ENCODE measurements at regions not wholly inside any gene's neighbourhood (a gene's known extent, or its start where the extent isn't known, plus 50 kb on each side); places are given as distances from the start of the nearest gene placed in this dataset.

DNA sequence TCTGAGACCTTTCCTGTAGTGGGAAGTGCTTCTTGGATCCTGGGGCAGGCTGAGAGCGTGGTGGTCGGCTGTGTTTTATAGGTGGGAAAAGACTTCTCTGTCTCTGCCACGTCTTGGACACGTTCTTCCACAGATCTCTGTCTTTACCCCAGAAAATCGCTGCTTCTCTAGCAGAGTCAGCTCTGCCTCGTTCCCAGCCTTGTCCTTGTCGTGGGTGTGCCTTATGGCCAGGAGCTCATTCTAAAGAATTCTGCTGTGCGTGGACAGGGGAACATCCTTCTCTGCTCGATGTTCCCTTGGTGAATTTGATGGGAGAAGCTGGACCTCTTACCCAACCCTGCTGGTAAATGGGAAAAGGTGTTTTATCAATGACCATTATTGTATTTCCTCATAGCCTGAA is 433.1 kb upstream of the C2CD4B start:
- H3K4me3 Mint-ChIP-seq = no peak overlapping the region
- ATAC-seq (ENCODE audit: low read depth) (no peak), DNase-seq (no peak)
- no peaks in the 10 kb centered on the region for H3K4me1 Mint-ChIP-seq
- POLR2A ChIA-PET = no interaction called here
- no peaks in the 10 kb centered on the region for H3K9me3 Mint-ChIP-seq
- H3K27me3 Mint-ChIP-seq = peaks cover 12% of the 10 kb centered on the region
- no peak overlapping the region for H3K27ac Mint-ChIP-seq
- no peaks in the 10 kb centered on the region for H3K36me3 Mint-ChIP-seq

DNA sequence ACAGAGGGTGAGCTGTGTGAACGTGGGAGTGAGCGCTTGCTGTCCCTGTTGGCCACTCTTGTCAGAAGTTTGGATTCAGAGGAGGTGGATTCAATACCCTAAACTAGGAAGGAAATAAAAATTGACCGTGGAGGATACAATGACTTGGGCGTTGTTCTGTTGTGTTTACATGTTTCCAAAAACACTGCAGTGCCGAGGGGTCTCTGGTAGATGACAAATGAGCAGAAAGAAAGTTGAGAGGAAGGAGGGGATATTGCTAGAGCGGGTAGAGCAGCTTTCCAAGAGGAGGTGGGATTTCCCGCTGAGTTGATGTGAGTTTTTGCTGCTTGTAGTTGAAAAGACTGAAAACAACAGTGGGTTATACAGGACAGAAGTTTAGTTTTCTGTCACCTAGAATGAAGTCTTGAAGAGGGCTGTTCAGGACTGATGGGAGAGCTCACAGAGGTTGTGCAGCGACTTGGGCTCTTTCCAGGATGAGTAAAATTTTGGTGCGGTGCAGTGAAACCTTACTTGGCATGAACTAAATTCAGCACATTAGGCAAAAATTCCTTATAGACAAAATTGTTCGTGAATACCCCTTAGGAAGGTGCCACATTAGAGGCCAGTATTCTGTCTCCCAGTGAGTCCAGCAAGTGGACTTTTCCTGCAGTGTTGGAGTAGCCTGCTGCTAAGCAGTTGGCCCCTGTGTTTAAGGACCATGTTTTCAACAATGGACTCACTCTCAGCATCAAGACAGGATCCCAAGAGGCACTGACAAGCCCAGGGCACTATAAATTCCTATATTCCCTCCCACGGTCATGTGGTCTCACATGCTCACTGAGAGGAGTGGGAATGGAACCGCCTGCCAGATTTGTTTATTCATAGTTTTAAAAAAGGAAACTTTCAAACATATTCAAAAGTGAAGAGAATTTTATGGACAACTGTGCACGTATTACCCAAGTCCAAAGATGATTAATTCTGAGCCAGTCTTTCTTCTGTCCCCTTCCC is 435.0 kb upstream of the C2CD4B start:
- Mint-ChIP-seq H3K4me1 (no peaks in the 10 kb centered on the region), H3K4me3 (no peak overlapping the region), H3K27ac (no peak overlapping the region), H3K9me3 (no peaks in the 10 kb centered on the region), H3K27me3 (peaks cover 12% of the 10 kb centered on the region), H3K36me3 (no peaks in the 10 kb centered on the region)
- ATAC-seq (ENCODE audit: low read depth) (no peak), DNase-seq (no peak)
- POLR2A ChIA-PET = no interaction called here

DNA sequence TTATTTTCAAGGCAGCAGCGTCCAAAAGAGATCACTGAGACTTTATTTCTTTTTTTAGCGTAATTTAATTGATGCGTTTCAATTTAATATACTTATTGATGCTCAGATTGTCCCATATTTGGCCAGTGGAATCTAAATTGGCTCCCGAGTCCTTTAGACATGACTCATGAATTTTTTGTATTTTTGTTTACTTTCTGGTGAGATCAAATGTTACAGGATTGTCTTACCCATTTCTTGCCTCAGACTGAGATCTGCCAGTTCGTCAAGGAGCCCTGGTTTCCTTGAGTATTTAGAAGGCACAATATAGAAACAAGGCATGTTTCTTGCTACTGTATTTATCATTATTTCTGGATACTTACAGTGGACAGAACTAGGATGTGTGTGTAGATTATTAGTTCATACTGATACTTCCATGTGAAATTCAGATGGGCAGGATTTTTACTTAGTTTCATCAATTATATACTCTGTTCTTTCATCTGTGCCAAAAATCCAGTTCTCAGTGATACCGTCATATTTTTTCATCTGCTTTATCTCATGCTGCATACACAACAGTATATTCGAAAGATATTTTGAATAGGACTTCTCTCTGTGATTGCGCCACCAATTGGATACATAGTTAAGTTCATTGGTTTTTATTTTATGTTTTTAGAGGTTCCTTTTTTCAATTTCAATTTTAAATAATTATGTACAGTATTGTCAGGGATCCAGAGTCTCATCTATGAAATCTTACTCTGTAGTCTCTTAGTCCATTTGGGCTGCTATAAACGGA is 436.9 kb upstream of the C2CD4B start:
- no peak overlapping the region for H3K4me3 Mint-ChIP-seq
- no peaks in the 10 kb centered on the region for H3K4me1 Mint-ChIP-seq
- H3K27ac Mint-ChIP-seq = no peak overlapping the region
- no peaks in the 10 kb centered on the region for H3K9me3 Mint-ChIP-seq
- POLR2A ChIA-PET = no interaction called here
- DNase-seq (no peak), ATAC-seq (ENCODE audit: low read depth) (no peak)
- no peaks in the 10 kb centered on the region for H3K36me3 Mint-ChIP-seq
- H3K27me3 Mint-ChIP-seq = peaks cover 8% of the 10 kb centered on the region

DNA sequence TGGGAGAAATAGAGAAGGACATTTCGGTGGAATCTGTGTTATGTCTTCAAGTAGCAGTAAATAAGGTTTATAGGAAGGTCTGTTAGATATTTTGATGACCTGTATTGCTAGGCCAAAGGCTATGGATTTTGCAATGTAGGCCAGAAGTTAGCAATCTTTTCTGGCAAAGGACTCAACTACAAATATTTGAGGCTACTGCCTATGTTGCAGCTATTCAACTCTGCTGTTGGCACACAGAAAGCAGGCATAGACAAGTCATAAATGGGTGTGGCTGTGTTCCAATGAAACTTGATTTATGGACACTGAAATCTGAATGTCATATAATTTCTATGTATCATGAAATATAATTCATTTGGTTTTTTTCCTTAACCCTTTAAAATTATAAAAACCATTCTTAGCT is 438.7 kb upstream of the C2CD4B start:
- DNase-seq (no peak), ATAC-seq (ENCODE audit: low read depth) (no peak)
- Mint-ChIP-seq H3K27ac (no peak overlapping the region), H3K4me3 (no peak overlapping the region), H3K36me3 (no peaks in the 10 kb centered on the region), H3K9me3 (no peaks in the 10 kb centered on the region), H3K27me3 (peaks cover 12% of the 10 kb centered on the region), H3K4me1 (no peaks in the 10 kb centered on the region)
- POLR2A ChIA-PET = no interaction called here

DNA sequence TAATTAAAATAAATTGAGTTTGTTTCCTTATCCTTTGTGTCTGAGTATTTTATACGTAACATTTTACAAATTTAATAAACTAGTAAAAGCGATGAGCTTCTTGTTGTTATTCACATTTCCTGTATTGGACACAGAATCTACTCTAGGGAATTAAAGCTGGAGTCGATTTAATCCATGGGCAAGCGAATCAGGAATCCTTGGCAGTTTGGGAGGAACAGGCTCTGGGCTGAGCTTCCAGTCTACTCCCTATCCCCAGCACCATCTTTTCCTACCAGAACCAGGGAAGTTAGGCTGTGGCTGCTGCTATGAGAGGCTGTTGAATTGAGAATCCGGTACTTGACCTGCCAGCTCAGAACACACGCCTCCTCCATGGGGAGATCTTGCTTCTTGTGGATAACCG is 437.3 kb upstream of the TPM1 start:
- Mint-ChIP-seq H3K4me3 (no peak overlapping the region), H3K27me3 (peaks cover 7% of the 10 kb centered on the region)

DNA sequence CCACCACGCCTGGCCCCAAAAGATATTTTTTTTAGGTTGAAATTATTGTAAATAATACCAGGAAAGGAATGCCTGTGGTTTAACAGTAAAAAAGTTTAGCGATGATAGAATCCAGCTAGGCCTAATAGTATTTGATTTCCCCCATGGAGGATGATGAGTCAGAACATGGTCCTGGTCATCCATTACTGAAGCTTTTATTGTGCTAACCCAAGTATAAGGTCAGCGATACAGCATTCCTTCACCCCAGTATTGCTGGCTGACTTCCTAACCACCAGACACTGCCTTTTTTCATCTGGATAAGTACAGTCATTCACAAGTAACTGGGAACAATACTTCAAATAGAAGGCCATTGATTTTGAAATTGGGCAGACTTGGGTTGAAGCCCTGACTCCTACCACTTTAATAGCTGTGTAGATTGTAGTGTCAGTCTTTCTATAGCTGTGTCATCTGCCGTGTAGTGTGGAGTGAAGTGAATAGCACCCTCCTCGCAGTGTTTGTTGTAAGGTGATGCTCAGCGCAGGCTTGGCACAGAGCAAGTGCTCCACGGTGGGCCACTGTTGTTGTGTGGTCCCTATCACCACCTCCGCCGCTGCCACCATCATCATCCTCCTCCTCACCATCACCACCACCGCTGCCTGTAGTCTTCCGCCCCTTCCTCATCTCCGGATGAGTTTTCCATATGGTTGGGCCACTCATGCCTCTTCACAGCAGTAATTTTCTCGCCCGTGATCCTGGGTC is 436.0 kb upstream of the TPM1 start:
- no peak overlapping the region for H3K4me3 Mint-ChIP-seq
- DNase-seq (no peak), ATAC-seq (ENCODE audit: low read depth) (no peak)

More for the DNA sequence above, 437.3 kb upstream of the TPM1 start:
- Mint-ChIP-seq H3K4me1 (no peaks in the 10 kb centered on the region), H3K27ac (no peak overlapping the region), H3K36me3 (no peaks in the 10 kb centered on the region), H3K9me3 (no peaks in the 10 kb centered on the region)
- ATAC-seq (ENCODE audit: low read depth) = no peak
- POLR2A ChIA-PET = no interaction called here
- no peak for DNase-seq

DNA sequence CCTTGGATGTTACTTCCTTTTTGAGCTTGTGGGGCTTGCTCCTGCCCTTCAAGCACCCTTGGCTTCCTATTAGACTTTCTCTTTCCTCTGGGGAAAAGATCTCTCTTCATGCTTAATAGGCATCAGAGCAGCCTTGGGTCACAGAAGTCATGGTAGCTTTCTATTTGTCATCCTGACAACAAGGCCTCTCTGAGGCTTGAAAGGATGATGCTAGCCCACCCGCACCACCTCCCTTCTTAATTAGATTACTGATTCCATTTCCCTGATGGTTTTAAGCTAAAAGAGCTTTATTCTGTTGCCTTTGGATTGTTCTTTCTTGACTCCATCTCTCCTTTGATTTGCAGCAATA is 435.5 kb upstream of the TPM1 start:
- Mint-ChIP-seq H3K4me1 (no peaks in the 10 kb centered on the region), H3K27me3 (peaks cover 4% of the 10 kb centered on the region), H3K27ac (no peak overlapping the region), H3K36me3 (no peaks in the 10 kb centered on the region), H3K4me3 (no peak overlapping the region), H3K9me3 (no peaks in the 10 kb centered on the region)
- ATAC-seq (ENCODE audit: low read depth) (no peak), DNase-seq (no peak)
- POLR2A ChIA-PET = no interaction called here

More for the DNA sequence above, 436.0 kb upstream of the TPM1 start:
- no peak overlapping the region for H3K27ac Mint-ChIP-seq
- POLR2A ChIA-PET = no interaction called here
- H3K4me1 Mint-ChIP-seq = no peaks in the 10 kb centered on the region
- no peaks in the 10 kb centered on the region for H3K36me3 Mint-ChIP-seq
- H3K9me3 Mint-ChIP-seq = no peaks in the 10 kb centered on the region
- peaks cover 7% of the 10 kb centered on the region for H3K27me3 Mint-ChIP-seq

DNA sequence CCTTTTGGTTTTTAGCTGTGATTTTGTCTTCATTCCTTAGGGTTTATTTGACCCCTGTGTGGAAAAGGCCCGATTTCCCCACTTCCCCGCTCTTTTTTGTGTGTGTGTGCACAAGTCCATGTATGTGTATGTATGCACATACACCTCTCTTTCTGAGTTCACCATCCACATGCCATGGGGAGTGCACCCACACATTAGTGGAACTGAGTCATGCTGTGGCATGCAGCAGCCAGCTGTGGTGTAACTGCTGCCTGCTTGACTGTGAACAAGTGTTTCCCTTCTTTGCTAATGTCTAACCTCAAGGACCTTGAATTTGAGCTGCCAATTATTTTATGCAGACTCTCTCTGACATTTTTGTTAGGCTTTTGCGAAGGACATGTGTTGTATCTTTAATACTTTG is 434.9 kb upstream of the TPM1 start:
- peaks cover 4% of the 10 kb centered on the region for H3K27me3 Mint-ChIP-seq
- ATAC-seq (ENCODE audit: low read depth) = no peak
- H3K27ac Mint-ChIP-seq = no peak overlapping the region
- no peaks in the 10 kb centered on the region for H3K36me3 Mint-ChIP-seq
- H3K4me3 Mint-ChIP-seq = no peak overlapping the region
- H3K9me3 Mint-ChIP-seq = no peaks in the 10 kb centered on the region
- no peaks in the 10 kb centered on the region for H3K4me1 Mint-ChIP-seq
- DNase-seq = no peak
- POLR2A ChIA-PET = no interaction called here

DNA sequence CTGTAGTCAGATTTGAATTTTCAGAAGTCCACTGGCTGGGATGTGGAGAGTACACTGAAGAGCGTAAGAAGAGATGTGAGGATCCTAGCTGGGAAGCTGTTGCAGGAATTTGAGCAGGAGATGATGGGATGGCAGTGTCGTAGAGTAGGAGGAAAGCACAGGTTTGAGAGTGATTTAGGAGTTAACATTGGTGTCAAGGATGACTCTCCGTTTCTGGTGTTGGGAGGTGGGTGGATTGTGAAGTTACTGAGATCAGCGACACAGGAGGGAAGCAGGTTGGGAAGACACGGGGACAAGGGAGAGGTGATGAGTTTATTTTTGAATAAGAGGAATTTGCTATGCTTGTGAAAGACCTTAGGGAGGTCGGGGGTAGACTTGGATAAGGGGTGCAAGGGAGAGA is 434.2 kb upstream of the TPM1 start:
- POLR2A ChIA-PET = no interaction called here
- Mint-ChIP-seq H3K36me3 (no peaks in the 10 kb centered on the region), H3K4me1 (no peaks in the 10 kb centered on the region), H3K27ac (no peak overlapping the region), H3K9me3 (no peaks in the 10 kb centered on the region), H3K27me3 (peaks cover 4% of the 10 kb centered on the region), H3K4me3 (no peak overlapping the region)
- no peak for DNase-seq
- ATAC-seq (ENCODE audit: low read depth) = no peak

DNA sequence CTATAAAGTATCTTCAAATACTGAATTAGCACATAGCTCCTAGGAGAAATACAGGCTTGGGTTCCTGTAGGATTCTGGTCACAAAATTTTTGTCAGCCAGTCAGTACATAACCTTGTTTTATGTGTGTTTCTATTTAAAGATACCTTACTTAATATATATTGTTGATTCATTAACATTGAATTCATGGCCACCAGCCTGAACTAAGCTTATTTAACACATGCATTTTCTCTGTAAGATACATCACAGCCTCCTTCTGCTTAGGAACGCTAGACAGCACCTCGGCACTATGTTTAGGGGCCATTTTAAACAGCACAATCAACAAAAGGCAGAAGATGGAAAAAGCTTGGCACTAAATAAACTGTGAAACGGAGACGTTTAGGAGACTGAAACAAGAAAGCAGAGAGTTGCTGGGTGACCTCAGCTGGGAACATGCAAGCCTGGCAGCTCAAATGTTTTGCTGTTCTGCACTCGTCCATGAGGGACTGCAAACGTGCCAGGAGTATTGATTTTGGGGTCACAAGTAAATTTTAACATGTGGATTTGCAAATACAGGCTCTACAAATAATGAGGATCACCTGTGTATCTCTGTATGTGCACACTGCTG is 432.2 kb upstream of the TPM1 start:
- DNase-seq (no peak), ATAC-seq (ENCODE audit: low read depth) (no peak)
- H3K27ac Mint-ChIP-seq = no peak overlapping the region
- H3K9me3 Mint-ChIP-seq = no peaks in the 10 kb centered on the region
- peaks cover 4% of the 10 kb centered on the region for H3K27me3 Mint-ChIP-seq
- H3K36me3 Mint-ChIP-seq = no peaks in the 10 kb centered on the region
- no peak overlapping the region for H3K4me3 Mint-ChIP-seq
- POLR2A ChIA-PET = no interaction called here
- H3K4me1 Mint-ChIP-seq = no peaks in the 10 kb centered on the region

DNA sequence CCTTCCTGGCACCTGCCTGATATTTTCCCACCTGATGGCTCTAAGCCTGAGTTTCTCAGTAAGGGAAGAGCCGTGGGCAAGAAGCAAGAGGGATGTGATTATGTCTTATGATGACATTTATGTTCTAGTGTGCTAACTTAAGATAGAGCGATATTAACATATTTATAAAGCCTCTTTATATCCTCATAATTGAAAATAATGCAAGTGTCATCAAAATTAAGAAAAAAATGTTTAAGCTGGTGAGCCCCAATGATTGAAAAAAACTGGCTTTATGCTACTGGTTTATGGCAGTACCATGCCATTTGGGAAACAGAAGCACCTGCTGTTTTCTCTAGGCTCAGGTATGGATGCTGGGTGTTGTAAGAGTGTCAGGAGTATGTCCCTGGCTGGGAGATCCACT is 431.5 kb upstream of the TPM1 start:
- Mint-ChIP-seq H3K27ac (no peak overlapping the region), H3K9me3 (no peaks in the 10 kb centered on the region), H3K36me3 (no peaks in the 10 kb centered on the region), H3K4me3 (no peak overlapping the region), H3K4me1 (no peaks in the 10 kb centered on the region), H3K27me3 (peaks cover 4% of the 10 kb centered on the region)
- POLR2A ChIA-PET = no interaction called here
- no peak for DNase-seq
- ATAC-seq (ENCODE audit: low read depth) = no peak

DNA sequence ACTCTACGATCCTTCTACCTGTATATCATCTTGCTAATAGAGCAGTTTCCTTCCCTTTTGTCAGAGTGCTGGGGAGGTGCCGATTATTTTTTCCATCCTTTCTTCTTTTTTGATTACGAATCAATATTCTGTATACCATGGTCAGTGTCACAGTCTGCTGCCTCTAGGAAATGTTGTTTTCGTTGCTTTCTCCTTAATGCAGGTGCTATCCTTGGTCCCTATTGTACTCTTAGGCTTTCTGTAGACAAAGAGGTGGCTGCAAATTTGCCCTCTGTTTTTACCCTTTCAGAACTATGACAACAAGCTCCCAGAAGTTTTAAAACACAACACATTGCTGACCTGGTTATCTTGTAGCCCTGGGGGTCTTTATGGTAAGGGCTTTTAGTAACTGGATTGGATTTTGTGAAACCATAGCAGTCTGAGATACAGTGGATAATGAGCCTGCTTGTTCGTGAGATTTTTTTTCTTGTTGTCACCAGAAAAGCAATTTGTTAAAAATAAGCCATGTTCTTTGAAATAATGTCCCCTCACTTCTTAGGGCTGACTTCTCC is 430.3 kb upstream of the TPM1 start:
- Mint-ChIP-seq H3K36me3 (no peaks in the 10 kb centered on the region), H3K4me3 (no peak overlapping the region), H3K4me1 (no peaks in the 10 kb centered on the region), H3K27ac (no peak overlapping the region), H3K27me3 (peaks cover 4% of the 10 kb centered on the region), H3K9me3 (no peaks in the 10 kb centered on the region)
- POLR2A ChIA-PET = no interaction called here
- ATAC-seq (ENCODE audit: low read depth) (no peak), DNase-seq (no peak)

DNA sequence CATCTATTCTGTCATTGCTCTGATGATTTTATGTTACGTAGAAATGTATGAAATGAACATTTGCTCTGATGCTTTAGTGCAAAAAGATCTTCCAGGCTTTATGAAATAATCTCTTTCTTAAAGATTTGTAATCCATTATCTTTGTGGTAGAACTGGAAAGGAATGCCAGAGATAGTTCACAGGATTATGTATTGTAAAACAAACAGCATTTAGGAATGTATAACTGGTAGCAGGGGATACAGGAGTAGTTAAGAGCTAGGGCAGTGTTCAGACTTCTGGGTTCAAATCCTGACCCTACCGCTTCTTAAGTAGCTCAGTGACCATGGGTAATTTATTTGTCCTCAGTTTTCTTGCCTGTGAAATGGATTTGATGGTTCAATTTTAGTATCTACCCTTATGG is 429.8 kb upstream of the TPM1 start:
- POLR2A ChIA-PET = no interaction called here
- H3K27me3 Mint-ChIP-seq = peaks cover 4% of the 10 kb centered on the region
- H3K4me3 Mint-ChIP-seq = no peak overlapping the region
- H3K9me3 Mint-ChIP-seq = no peaks in the 10 kb centered on the region
- ATAC-seq (ENCODE audit: low read depth) (no peak), DNase-seq (no peak)
- H3K27ac Mint-ChIP-seq = no peak overlapping the region
- H3K4me1 Mint-ChIP-seq = no peaks in the 10 kb centered on the region
- no peaks in the 10 kb centered on the region for H3K36me3 Mint-ChIP-seq
